Progenitor cell of endocrine pancreas (in vitro differentiated cells): ENCODE measurements at regions not wholly inside any gene's neighbourhood (a gene's known extent, or its start where the extent isn't known, plus 50 kb on each side); places are given as distances from the start of the nearest gene placed in this dataset.
A peak's percentile ranks its signal among the peaks of the same experiment; 100 is the strongest.
"Not testable (repeated sequence)": the region's sequence is repeated elsewhere in the genome, so short reads cannot be mapped to it uniquely, and the experiment has no call there.

Source experiments
- DNase-seq: peaks from one replicate; pipeline ENCODE4 v3.0.0; 2021; ENCODE audit warnings: low spot score; ENCODE audit not compliant: unreplicated experiment
- H3K27ac Mint-ChIP-seq: 2 replicates; pipeline ENCODE4 v1.8.0; 2021; ENCODE audit warnings: mild to moderate bottlenecking, moderate library complexity, mixed read lengths
- H3K27me3 Mint-ChIP-seq: 2 replicates; pipeline ENCODE4 v1.8.0; 2021; ENCODE audit warnings: mixed read lengths
- H3K36me3 Mint-ChIP-seq: 2 replicates; pipeline ENCODE4 v1.8.0; 2022; ENCODE audit warnings: mixed read lengths; ENCODE audit not compliant: insufficient read depth
- H3K4me1 Mint-ChIP-seq: 2 replicates; pipeline ENCODE4 v1.8.0; 2021; ENCODE audit warnings: low read depth, mixed read lengths
- H3K4me3 Mint-ChIP-seq: 2 replicates; pipeline ENCODE4 v1.8.0; 2021; ENCODE audit warnings: low read depth, mild to moderate bottlenecking, moderate library complexity, mixed read lengths
- H3K9me3 Mint-ChIP-seq: 2 replicates; pipeline ENCODE4 v1.8.0; 2021; ENCODE audit warnings: low read depth, mixed read lengths
- TF ChIP-seq, protein P1 (sequence below): fragments of 200-600 bp; sonication (generic); IDR thresholded peaks from one replicate; pipeline ENCODE4 v1.5.0; 2021; ENCODE audit warnings: antibody characterized with exemption, mild to moderate bottlenecking; ENCODE audit not compliant: unreplicated experiment

DNA sequence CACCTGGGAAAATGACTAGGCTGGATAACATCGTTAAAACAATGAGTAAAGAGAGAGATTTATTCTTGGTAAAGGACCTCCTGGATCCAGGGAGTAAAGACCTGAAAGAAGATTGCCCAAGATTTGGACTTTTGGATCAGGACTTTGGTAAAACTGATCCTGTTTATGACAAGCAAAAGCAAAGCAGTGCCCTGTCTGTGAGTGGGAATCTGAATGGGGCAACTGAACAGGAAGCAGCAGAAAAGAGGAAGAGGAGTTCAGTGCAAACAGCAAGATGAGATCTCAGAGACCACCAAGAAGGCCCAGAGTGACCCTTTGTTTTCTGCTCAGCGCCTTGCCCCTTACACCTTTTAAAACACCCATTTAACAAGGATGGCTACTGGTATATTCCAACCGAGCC lies 122.0 kb downstream of the VPREB1 start:
- DNase-seq, result no peak
- no peaks in the 10 kb centered on the region for H3K9me3 Mint-ChIP-seq
- TF ChIP-seq, protein P1, sequence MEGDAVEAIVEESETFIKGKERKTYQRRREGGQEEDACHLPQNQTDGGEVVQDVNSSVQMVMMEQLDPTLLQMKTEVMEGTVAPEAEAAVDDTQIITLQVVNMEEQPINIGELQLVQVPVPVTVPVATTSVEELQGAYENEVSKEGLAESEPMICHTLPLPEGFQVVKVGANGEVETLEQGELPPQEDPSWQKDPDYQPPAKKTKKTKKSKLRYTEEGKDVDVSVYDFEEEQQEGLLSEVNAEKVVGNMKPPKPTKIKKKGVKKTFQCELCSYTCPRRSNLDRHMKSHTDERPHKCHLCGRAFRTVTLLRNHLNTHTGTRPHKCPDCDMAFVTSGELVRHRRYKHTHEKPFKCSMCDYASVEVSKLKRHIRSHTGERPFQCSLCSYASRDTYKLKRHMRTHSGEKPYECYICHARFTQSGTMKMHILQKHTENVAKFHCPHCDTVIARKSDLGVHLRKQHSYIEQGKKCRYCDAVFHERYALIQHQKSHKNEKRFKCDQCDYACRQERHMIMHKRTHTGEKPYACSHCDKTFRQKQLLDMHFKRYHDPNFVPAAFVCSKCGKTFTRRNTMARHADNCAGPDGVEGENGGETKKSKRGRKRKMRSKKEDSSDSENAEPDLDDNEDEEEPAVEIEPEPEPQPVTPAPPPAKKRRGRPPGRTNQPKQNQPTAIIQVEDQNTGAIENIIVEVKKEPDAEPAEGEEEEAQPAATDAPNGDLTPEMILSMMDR, result no peak
- H3K4me1 Mint-ChIP-seq, result peaks cover 14% of the 10 kb centered on the region
- H3K36me3 Mint-ChIP-seq, result no peaks in the 10 kb centered on the region
- H3K4me3 Mint-ChIP-seq, result no peak overlapping the region
- no peak overlapping the region for H3K27ac Mint-ChIP-seq
- peaks cover 82% of the 10 kb centered on the region for H3K27me3 Mint-ChIP-seq

GRCh38 chr22:22368516-22368915 lies 123.9 kb downstream of the VPREB1 start:
- H3K36me3 Mint-ChIP-seq, result no peaks in the 10 kb centered on the region
- H3K27me3 Mint-ChIP-seq, result peaks cover 81% of the 10 kb centered on the region
- peaks cover 14% of the 10 kb centered on the region for H3K4me1 Mint-ChIP-seq

DNA sequence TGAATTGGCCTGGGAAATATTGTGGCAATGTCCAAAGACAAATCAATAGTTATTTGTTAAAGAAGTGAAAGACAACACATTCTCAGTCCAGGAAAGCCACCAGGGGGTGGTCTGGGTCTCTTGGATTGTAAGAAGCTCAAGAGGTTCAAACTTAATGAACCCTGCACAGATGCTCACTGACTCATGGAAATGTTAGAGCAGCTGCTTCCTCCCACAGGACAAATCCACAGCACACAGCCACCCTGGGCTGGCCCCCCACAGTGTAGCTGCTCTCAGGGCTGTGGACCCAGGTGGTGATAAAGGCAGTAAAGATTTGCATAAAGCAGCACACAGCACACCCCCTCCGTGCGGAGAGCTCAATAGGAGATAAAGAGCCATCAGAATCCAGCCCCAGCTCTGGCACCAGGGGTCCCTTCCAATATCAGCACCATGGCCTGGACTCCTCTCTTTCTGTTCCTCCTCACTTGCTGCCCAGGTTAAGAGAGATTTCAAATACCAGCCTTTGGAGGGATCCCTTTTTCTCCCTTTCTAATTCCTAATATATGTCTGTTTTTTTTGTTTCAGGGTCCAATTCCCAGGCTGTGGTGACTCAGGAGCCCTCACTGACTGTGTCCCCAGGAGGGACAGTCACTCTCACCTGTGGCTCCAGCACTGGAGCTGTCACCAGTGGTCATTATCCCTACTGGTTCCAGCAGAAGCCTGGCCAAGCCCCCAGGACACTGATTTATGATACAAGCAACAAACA lies 124.8 kb downstream of the VPREB1 start:
- DNase-seq, H3K9me3 Mint-ChIP-seq, H3K36me3 Mint-ChIP-seq, H3K4me3 Mint-ChIP-seq: not testable (repeated sequence)
- H3K4me1 Mint-ChIP-seq, result peaks cover 14% of the 10 kb centered on the region
- peak overlapping the region; percentile 94 for H3K27ac Mint-ChIP-seq
- H3K27me3 Mint-ChIP-seq, result peaks cover 81% of the 10 kb centered on the region
- TF ChIP-seq, protein P1, result peak; percentile 32

More at GRCh38 chr22:22368516-22368915, 123.9 kb downstream of the VPREB1 start:
- Mint-ChIP-seq H3K27ac (no peak overlapping the region), H3K4me3 (no peak overlapping the region), H3K9me3 (no peaks in the 10 kb centered on the region)
- no peak for DNase-seq
- TF ChIP-seq, protein P1, result no peak

- DNase-seq, result no peak
- peaks cover 78% of the 10 kb centered on the region for H3K27me3 Mint-ChIP-seq
These were observed 125.3 kb downstream of the VPREB1 start for GRCh38 chr22:22369964-22370270.

GRCh38 chr22:22371031-22371541 lies 126.5 kb downstream of the VPREB1 start:
- Mint-ChIP-seq H3K9me3 (no peaks in the 10 kb centered on the region), H3K27me3 (peaks cover 79% of the 10 kb centered on the region), H3K27ac (no peak overlapping the region), H3K4me3 (no peak overlapping the region), H3K4me1 (peaks cover 14% of the 10 kb centered on the region), H3K36me3 (no peaks in the 10 kb centered on the region)
- no peak for DNase-seq
- TF ChIP-seq, protein P1, result no peak

More at GRCh38 chr22:22369964-22370270, 125.3 kb downstream of the VPREB1 start:
- peak overlapping the region; percentile 94 for H3K27ac Mint-ChIP-seq
- TF ChIP-seq, protein P1, result no peak
- H3K4me1 Mint-ChIP-seq, result peaks cover 14% of the 10 kb centered on the region
- no peak overlapping the region for H3K4me3 Mint-ChIP-seq
- H3K9me3 Mint-ChIP-seq, result no peaks in the 10 kb centered on the region
- H3K36me3 Mint-ChIP-seq, result no peaks in the 10 kb centered on the region
